ENCODE measurements at regions not wholly inside any gene's neighbourhood (a gene's known extent, or its start where the extent isn't known, plus 50 kb on each side); places are given as distances from the start of the nearest gene placed in this dataset.

DNA sequence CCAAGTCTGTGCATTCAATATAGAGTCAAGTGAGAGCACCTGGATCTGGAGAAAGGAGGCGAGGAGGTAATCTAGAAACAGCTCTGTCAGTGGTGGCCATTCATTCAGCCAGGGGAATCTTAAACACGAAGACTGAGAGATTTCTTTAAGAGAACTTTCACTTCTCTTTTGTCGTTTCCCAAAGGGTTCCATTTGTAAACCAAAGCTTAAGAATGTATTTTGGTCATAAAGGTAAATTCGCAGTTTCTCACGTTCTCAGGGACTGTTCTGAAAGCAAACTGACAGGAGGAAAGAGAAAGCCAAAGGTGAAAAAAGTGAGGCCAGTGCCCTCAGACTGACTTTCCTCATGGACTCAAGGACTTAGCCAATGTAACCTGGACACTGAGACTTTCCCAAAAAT is 513.5 kb downstream of the CMPK2 start:
- no peak for TF ChIP-seq EZH2 (IDR thresholded peaks at IDR 0.05; ENCODE audit: low read length, unreplicated experiment)
- no peak for TF ChIP-seq CTCF (conservative IDR thresholded peaks at IDR 0.05; ENCODE audit: low read depth, low read length)
- no peak for TF ChIP-seq EZH2phosphoT487 (IDR thresholded peaks at IDR 0.05; ENCODE audit: borderline replicate concordance, low read length)
